GM23338 (cell line): ENCODE measurements at regions not wholly inside any gene's neighbourhood (a gene's known extent, or its start where the extent isn't known, plus 50 kb on each side); places are given as distances from the start of the nearest gene placed in this dataset.
A peak's percentile ranks its signal among the peaks of the same experiment; 100 is the strongest.

Experiments
- ATAC-seq: fragments of 200-7000 bp; cut with Tn5 transposase; 3 replicates; pipeline ENCODE4 v1.9.1; 2020
- DNase-seq: peaks from one replicate; pipeline ENCODE4 v3.0.0-alpha.2; 2015; ENCODE audit warnings: low spot score
- H2AFZ ChIP-seq: fragments of 200-600 bp; sonication (generic); 2 replicates; pipeline ENCODE4 v1.8.0; 2016; ENCODE audit warnings: antibody characterized with exemption, mild to moderate bottlenecking, moderate library complexity
- H3F3A ChIP-seq: fragments of 200-600 bp; sonication (generic); replicated peaks from 2 replicates; pipeline ENCODE4 v1.8.0; 2017; ENCODE audit warnings: antibody characterized with exemption, mixed run types, low read depth
- H3K27ac ChIP-seq: fragments of 200-600 bp; sonication (generic); 2 replicates; pipeline ENCODE4 v1.6.1; 2016; ENCODE audit warnings: low read depth
- H3K27me3 ChIP-seq: fragments of 200-600 bp; sonication (generic); 2 replicates; pipeline ENCODE4 v1.8.0; 2016; ENCODE audit warnings: mild to moderate bottlenecking, mixed run types, moderate library complexity; ENCODE audit not compliant: insufficient read depth
- H3K36me3 ChIP-seq: fragments of 200-600 bp; sonication (generic); 2 replicates; pipeline ENCODE4 v1.8.0; 2016; ENCODE audit warnings: mild to moderate bottlenecking; ENCODE audit not compliant: insufficient read depth
- H3K4me1 ChIP-seq: fragments of 200-600 bp; sonication (generic); 2 replicates; pipeline ENCODE4 v1.8.0; 2016; ENCODE audit warnings: mild to moderate bottlenecking, moderate library complexity; ENCODE audit not compliant: insufficient read depth
- H3K4me2 ChIP-seq: fragments of 200-600 bp; sonication (generic); 2 replicates; pipeline ENCODE4 v1.7.1; 2017; ENCODE audit warnings: mixed run types
- H3K4me3 ChIP-seq: fragments of 200-600 bp; sonication (generic); 2 replicates; pipeline ENCODE4 v1.6.1; 2016; ENCODE audit warnings: mixed run types
- H3K79me2 ChIP-seq: fragments of 200-600 bp; sonication (generic); replicated peaks from 2 replicates; pipeline ENCODE4 v1.8.0; 2017; ENCODE audit warnings: mild to moderate bottlenecking; ENCODE audit not compliant: insufficient read depth
- H3K9me2 ChIP-seq: fragments of 200-600 bp; sonication (generic); 2 replicates; pipeline ENCODE4 v1.8.0; 2017; ENCODE audit not compliant: insufficient read depth
- H4K20me1 ChIP-seq: fragments of 200-600 bp; sonication (generic); replicated peaks from 2 replicates; pipeline ENCODE4 v1.8.0; 2017; ENCODE audit warnings: mild to moderate bottlenecking; ENCODE audit not compliant: insufficient read depth
- H3K27ac Mint-ChIP-seq: 2 replicates; pipeline ENCODE4 v1.8.0; 2020; ENCODE audit warnings: inconsistent platforms, mild to moderate bottlenecking, moderate library complexity, mixed read lengths
- H3K27me3 Mint-ChIP-seq: 3 replicates; pipeline ENCODE4 v1.8.0; 2022; ENCODE audit warnings: low read depth, mild to moderate bottlenecking, moderate library complexity, mixed read lengths, inconsistent platforms; ENCODE audit not compliant: insufficient read depth, poor library complexity
- H3K36me3 Mint-ChIP-seq: 3 replicates; pipeline ENCODE4 v1.8.0; 2021; ENCODE audit warnings: low read depth, mild to moderate bottlenecking, inconsistent platforms, moderate library complexity, mixed read lengths
- H3K4me1 Mint-ChIP-seq: 3 replicates; pipeline ENCODE4 v1.8.0; 2020; ENCODE audit warnings: mild to moderate bottlenecking, inconsistent platforms, mixed read lengths
- H3K4me3 Mint-ChIP-seq: 3 replicates; pipeline ENCODE4 v1.8.0; 2021; ENCODE audit warnings: moderate library complexity, mild to moderate bottlenecking, inconsistent platforms, mixed read lengths
- H3K9me3 Mint-ChIP-seq: 3 replicates; pipeline ENCODE4 v1.8.0; 2020; ENCODE audit warnings: moderate library complexity, mild to moderate bottlenecking, inconsistent platforms, mixed read lengths
- CREB1 ChIP-seq: fragments of 250-450 bp; sonication (Bioruptor Pico); IDR thresholded peaks from 2 replicates; pipeline ENCODE4 v1.5.0; 2020; ENCODE audit warnings: low read depth, mild to moderate bottlenecking, moderate library complexity
- POLR2AphosphoS5 ChIP-seq: IDR thresholded peaks from 2 replicates; pipeline ENCODE4 v1.6.1; 2016; ENCODE audit warnings: antibody characterized with exemption, low read depth
- ZNF114 ChIP-seq: fragments of 250-450 bp; sonication (Bioruptor Pico); IDR thresholded peaks from 2 replicates; pipeline ENCODE4 v1.5.0; 2020; ENCODE audit warnings: mild to moderate bottlenecking, moderate library complexity
- ZNF331 ChIP-seq: fragments of 250-450 bp; sonication (Bioruptor Pico); IDR thresholded peaks from 2 replicates; pipeline ENCODE4 v1.5.0; 2020; ENCODE audit warnings: low read depth, mild to moderate bottlenecking, moderate library complexity
- TF ChIP-seq, protein P1 (sequence below): fragments of 250-450 bp; sonication (Bioruptor Pico); IDR thresholded peaks from 2 replicates; pipeline ENCODE4 v1.5.0; 2020; ENCODE audit warnings: mild to moderate bottlenecking, moderate library complexity
- TF ChIP-seq, protein P2 (sequence below): IDR thresholded peaks from one replicate; pipeline ENCODE4 v1.6.1; 2018; ENCODE audit warnings: antibody characterized with exemption; ENCODE audit not compliant: unreplicated experiment

DNA sequence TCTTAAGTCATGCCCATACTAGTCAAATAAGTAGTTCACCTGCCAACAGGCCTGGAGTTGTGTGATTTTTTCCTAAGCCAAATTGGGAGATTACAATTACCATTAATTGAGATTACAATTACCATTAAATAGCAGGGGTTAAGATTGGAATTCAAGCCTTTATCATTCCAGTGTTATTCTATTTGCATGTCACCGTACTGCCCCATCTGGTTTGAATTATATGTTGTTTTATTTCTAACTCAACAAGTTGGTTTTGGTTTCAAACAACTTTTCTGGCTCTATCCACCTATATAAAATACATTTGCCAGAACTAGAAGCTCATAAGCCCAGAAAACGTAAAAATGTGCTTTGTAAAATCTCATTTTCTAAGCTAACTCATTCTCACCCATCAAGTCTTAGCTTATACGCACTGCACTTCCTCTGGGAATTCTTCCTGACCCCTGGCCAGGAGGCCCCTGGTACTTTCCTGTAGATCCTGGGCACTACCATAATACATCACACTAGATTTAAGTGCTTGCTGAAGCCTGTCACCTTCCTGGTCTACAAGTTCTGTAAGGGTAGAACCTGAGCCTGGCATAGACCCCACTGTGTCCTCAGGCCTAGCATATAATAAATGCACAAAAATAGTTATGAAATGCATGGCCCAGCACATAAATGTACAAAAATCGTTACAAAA, 242.0 kb upstream of the TRPM3 start:
- Histone ChIP-seq H3K4me3 (peak overlapping the region; percentile 7; the same call in 1 of the 2 replicates), H3K79me2 (no peaks in the 10 kb centered on the region), H3K27ac (peak overlapping the region; percentile 85), H3F3A (no peaks in the 10 kb centered on the region), H3K36me3 (no peaks in the 10 kb centered on the region), H4K20me1 (no peaks in the 10 kb centered on the region), H2AFZ (no peak overlapping the region), H3K9me2 (no peaks in the 10 kb centered on the region), H3K4me2 (peak overlapping the region; percentile 44), H3K4me1 (peaks cover 68% of the 10 kb centered on the region), H3K27me3 (no peaks in the 10 kb centered on the region)
- no peaks in the 10 kb centered on the region for H3K27me3 Mint-ChIP-seq
- H3K4me3 Mint-ChIP-seq = peak overlapping the region; percentile 49
- TF ChIP-seq, protein P1, sequence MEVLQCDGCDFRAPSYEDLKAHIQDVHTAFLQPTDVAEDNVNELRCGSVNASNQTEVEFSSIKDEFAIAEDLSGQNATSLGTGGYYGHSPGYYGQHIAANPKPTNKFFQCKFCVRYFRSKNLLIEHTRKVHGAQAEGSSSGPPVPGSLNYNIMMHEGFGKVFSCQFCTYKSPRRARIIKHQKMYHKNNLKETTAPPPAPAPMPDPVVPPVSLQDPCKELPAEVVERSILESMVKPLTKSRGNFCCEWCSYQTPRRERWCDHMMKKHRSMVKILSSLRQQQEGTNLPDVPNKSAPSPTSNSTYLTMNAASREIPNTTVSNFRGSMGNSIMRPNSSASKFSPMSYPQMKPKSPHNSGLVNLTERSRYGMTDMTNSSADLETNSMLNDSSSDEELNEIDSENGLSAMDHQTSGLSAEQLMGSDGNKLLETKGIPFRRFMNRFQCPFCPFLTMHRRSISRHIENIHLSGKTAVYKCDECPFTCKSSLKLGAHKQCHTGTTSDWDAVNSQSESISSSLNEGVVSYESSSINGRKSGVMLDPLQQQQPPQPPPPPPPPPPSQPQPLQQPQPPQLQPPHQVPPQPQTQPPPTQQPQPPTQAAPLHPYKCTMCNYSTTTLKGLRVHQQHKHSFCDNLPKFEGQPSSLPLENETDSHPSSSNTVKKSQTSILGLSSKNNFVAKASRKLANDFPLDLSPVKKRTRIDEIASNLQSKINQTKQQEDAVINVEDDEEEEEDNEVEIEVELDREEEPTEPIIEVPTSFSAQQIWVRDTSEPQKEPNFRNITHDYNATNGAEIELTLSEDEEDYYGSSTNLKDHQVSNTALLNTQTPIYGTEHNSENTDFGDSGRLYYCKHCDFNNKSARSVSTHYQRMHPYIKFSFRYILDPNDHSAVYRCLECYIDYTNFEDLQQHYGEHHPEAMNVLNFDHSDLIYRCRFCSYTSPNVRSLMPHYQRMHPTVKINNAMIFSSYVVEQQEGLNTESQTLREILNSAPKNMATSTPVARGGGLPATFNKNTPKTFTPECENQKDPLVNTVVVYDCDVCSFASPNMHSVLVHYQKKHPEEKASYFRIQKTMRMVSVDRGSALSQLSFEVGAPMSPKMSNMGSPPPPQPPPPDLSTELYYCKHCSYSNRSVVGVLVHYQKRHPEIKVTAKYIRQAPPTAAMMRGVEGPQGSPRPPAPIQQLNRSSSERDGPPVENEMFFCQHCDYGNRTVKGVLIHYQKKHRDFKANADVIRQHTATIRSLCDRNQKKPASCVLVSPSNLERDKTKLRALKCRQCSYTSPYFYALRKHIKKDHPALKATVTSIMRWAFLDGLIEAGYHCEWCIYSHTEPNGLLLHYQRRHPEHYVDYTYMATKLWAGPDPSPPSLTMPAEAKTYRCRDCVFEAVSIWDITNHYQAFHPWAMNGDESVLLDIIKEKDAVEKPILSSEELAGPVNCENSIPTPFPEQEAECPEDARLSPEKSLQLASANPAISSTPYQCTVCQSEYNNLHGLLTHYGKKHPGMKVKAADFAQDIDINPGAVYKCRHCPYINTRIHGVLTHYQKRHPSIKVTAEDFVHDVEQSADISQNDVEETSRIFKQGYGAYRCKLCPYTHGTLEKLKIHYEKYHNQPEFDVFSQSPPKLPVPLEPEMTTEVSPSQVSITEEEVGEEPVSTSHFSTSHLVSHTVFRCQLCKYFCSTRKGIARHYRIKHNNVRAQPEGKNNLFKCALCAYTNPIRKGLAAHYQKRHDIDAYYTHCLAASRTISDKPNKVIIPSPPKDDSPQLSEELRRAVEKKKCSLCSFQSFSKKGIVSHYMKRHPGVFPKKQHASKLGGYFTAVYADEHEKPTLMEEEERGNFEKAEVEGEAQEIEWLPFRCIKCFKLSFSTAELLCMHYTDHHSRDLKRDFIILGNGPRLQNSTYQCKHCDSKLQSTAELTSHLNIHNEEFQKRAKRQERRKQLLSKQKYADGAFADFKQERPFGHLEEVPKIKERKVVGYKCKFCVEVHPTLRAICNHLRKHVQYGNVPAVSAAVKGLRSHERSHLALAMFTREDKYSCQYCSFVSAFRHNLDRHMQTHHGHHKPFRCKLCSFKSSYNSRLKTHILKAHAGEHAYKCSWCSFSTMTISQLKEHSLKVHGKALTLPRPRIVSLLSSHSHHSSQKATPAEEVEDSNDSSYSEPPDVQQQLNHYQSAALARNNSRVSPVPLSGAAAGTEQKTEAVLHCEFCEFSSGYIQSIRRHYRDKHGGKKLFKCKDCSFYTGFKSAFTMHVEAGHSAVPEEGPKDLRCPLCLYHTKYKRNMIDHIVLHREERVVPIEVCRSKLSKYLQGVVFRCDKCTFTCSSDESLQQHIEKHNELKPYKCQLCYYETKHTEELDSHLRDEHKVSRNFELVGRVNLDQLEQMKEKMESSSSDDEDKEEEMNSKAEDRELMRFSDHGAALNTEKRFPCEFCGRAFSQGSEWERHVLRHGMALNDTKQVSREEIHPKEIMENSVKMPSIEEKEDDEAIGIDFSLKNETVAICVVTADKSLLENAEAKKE = peak; percentile 56; the same call in 1 of the 2 replicates
- no peak for TF ChIP-seq ZNF114 (CRISPR knock-in tag)
- H3K27ac Mint-ChIP-seq = peak overlapping the region; percentile 90
- ATAC-seq (peak; percentile 77), DNase-seq (peak; percentile 56)
- H3K4me1 Mint-ChIP-seq = peaks cover 68% of the 10 kb centered on the region
- no peaks in the 10 kb centered on the region for H3K36me3 Mint-ChIP-seq
- H3K9me3 Mint-ChIP-seq = no peaks in the 10 kb centered on the region

DNA sequence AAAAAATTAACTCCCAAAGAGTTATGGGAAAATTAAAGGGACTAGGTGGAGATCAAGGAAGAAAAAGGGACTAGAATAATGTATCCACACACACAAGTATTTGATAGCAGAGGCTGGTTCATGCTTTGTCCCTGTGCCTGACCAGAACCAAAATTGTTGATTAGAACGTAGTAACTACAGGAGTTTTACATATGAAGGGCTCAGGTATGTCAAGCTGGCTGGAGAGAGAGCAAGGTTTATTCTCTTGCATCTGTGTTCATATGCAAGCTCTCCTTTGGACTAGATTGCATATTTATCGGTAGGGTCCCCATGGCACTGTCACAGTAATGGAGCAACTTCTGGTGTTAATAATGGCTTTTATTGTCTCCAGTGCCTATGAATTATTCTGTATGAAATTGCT, 239.9 kb upstream of the TRPM3 start:
- H3K36me3 ChIP-seq = no peaks in the 10 kb centered on the region
- H4K20me1 ChIP-seq = no peaks in the 10 kb centered on the region
- H3K9me3 Mint-ChIP-seq = no peaks in the 10 kb centered on the region
- H3K79me2 ChIP-seq = no peaks in the 10 kb centered on the region
- H3F3A ChIP-seq = no peaks in the 10 kb centered on the region
- TF ChIP-seq, protein P2, sequence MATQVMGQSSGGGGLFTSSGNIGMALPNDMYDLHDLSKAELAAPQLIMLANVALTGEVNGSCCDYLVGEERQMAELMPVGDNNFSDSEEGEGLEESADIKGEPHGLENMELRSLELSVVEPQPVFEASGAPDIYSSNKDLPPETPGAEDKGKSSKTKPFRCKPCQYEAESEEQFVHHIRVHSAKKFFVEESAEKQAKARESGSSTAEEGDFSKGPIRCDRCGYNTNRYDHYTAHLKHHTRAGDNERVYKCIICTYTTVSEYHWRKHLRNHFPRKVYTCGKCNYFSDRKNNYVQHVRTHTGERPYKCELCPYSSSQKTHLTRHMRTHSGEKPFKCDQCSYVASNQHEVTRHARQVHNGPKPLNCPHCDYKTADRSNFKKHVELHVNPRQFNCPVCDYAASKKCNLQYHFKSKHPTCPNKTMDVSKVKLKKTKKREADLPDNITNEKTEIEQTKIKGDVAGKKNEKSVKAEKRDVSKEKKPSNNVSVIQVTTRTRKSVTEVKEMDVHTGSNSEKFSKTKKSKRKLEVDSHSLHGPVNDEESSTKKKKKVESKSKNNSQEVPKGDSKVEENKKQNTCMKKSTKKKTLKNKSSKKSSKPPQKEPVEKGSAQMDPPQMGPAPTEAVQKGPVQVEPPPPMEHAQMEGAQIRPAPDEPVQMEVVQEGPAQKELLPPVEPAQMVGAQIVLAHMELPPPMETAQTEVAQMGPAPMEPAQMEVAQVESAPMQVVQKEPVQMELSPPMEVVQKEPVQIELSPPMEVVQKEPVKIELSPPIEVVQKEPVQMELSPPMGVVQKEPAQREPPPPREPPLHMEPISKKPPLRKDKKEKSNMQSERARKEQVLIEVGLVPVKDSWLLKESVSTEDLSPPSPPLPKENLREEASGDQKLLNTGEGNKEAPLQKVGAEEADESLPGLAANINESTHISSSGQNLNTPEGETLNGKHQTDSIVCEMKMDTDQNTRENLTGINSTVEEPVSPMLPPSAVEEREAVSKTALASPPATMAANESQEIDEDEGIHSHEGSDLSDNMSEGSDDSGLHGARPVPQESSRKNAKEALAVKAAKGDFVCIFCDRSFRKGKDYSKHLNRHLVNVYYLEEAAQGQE = no peak
- TF ChIP-seq CREB1 (CRISPR knock-in tag) = no peak
- no peak for TF ChIP-seq POLR2AphosphoS5
- TF ChIP-seq ZNF114 (CRISPR knock-in tag) = no peak
- no peak for TF ChIP-seq ZNF331
- H3K36me3 Mint-ChIP-seq = no peaks in the 10 kb centered on the region
- H3K4me3 Mint-ChIP-seq = no peak overlapping the region
- H2AFZ ChIP-seq = no peak overlapping the region
- no peaks in the 10 kb centered on the region for H3K27me3 Mint-ChIP-seq
- peak overlapping the region; percentile 85 for H3K27ac ChIP-seq
- no peaks in the 10 kb centered on the region for H3K27me3 ChIP-seq
- DNase-seq (peak; percentile 71), ATAC-seq (peak; percentile 65)
- no peak overlapping the region for H3K4me3 ChIP-seq
- no peaks in the 10 kb centered on the region for H3K9me2 ChIP-seq
- H3K4me2 ChIP-seq = peak overlapping the region; percentile 44
- peaks cover 73% of the 10 kb centered on the region for H3K4me1 ChIP-seq
- H3K27ac Mint-ChIP-seq = peak overlapping the region; percentile 84
- H3K4me1 Mint-ChIP-seq = peaks cover 72% of the 10 kb centered on the region
